HTR-8/SVneo (cell line): ENCODE measurements at regions not wholly inside any gene's neighbourhood (a gene's known extent, or its start where the extent isn't known, plus 50 kb on each side); places are given as distances from the start of the nearest gene placed in this dataset.
A peak's percentile ranks its signal among the peaks of the same experiment; 100 is the strongest.

Experiments used
- DNase-seq: peaks from one replicate; pipeline ENCODE4 v3.0.0; 2011; ENCODE audit warnings: low spot score, mixed read lengths; ENCODE audit not compliant: insufficient read length
- FAIRE-seq: peaks from 2 replicates; lab custom pipeline; 2011; peaks lifted over from hg19 to GRCh38; lab: Jason Lieb, UNC

- no peak for DNase-seq
- no peak for FAIRE-seq
Measured at GRCh38 chrX:33465137-33465536, 253.8 kb upstream of the DMD start.

GRCh38 chrX:33457102-33457501 is 245.8 kb upstream of the DMD start:
- FAIRE-seq (no peak), DNase-seq (no peak)

- FAIRE-seq, result no peak
Measured at GRCh38 chrX:33447285-33447684, 235.9 kb upstream of the DMD start.

GRCh38 chrX:33434256-33435092 is 223.1 kb upstream of the DMD start:
- FAIRE-seq (no peak), DNase-seq (peak; percentile 17)

More at GRCh38 chrX:33447285-33447684, 235.9 kb upstream of the DMD start:
- no peak for DNase-seq

- FAIRE-seq (no peak), DNase-seq (no peak)
Measured at GRCh38 chrX:33416273-33416805, 205.0 kb upstream of the DMD start.

- no peak for DNase-seq
- FAIRE-seq, result no peak
Measured at GRCh38 chrX:33415459-33415858, 204.1 kb upstream of the DMD start.

- DNase-seq, result no peak
- peak; percentile 46 for FAIRE-seq
Measured at GRCh38 chrX:33385546-33385945, 174.2 kb upstream of the DMD start.

GRCh38 chrX:33379839-33380238 is 168.5 kb upstream of the DMD start:
- no peak for DNase-seq
- no peak for FAIRE-seq

- FAIRE-seq, result no peak
- DNase-seq, result no peak
Measured at GRCh38 chrX:33357606-33358005, 146.3 kb upstream of the DMD start.

- FAIRE-seq (peak; percentile 91), DNase-seq (peak; percentile 5)
Measured at GRCh38 chrX:33339219-33339618, 127.9 kb upstream of the DMD start.

- peak; percentile 89 for FAIRE-seq
- DNase-seq, result no peak
Measured at GRCh38 chrX:33336783-33337182, 125.4 kb upstream of the DMD start.

- FAIRE-seq, result no peak
Measured at GRCh38 chrX:33333271-33333670, 121.9 kb upstream of the DMD start.

GRCh38 chrX:33330798-33331197 is 119.4 kb upstream of the DMD start:
- FAIRE-seq, result peak; percentile 74
- no peak for DNase-seq

More at GRCh38 chrX:33333271-33333670, 121.9 kb upstream of the DMD start:
- DNase-seq, result no peak

- no peak for FAIRE-seq
- DNase-seq, result no peak
Measured at GRCh38 chrX:33324099-33324498, 112.8 kb upstream of the DMD start.

- DNase-seq (peak; percentile 37), FAIRE-seq (peak; percentile 92)
Measured at GRCh38 chrX:33307911-33308354, 96.6 kb upstream of the DMD start.

- FAIRE-seq (peak; percentile 51), DNase-seq (no peak)
Measured at GRCh38 chrX:33298622-33299021, 87.3 kb upstream of the DMD start.

GRCh38 chrX:33285550-33285949 is 74.2 kb upstream of the DMD start:
- DNase-seq, result no peak

GRCh38 chrX:33277046-33277445 is 65.7 kb upstream of the DMD start:
- no peak for DNase-seq
- peak; percentile 87 for FAIRE-seq

More at GRCh38 chrX:33285550-33285949, 74.2 kb upstream of the DMD start:
- FAIRE-seq, result no peak

GRCh38 chrX:33273535-33273934 is 62.2 kb upstream of the DMD start:
- no peak for FAIRE-seq
- DNase-seq, result no peak

- FAIRE-seq (peak; percentile 80), DNase-seq (no peak)
Measured at GRCh38 chrX:33272986-33273385, 61.6 kb upstream of the DMD start.
